DND-41 (cell line): ENCODE measurements at regions not wholly inside any gene's neighbourhood (a gene's known extent, or its start where the extent isn't known, plus 50 kb on each side); places are given as distances from the start of the nearest gene placed in this dataset.

Experiments
- ATAC-seq: fragments of 200-7000 bp; cut with Tn5 transposase; 3 replicates; pipeline ENCODE4 v1.9.1; 2021; ENCODE audit warnings: low read depth; ENCODE audit not compliant: insufficient read depth
- DNase-seq: peaks from one replicate; pipeline ENCODE4 v3.0.0-alpha.2; 2020
- H2AFZ ChIP-seq: 2 replicates; pipeline ENCODE4 v1.6.0; 2012; ENCODE audit warnings: low read depth, low read length
- H3K27ac ChIP-seq: 2 replicates; pipeline ENCODE4 v1.5.1; 2012; ENCODE audit warnings: low read length, inconsistent platforms
- H3K27me3 ChIP-seq: fragments of 200-600 bp; sonication (generic); 2 replicates; pipeline ENCODE4 v1.6.0; 2012; ENCODE audit warnings: low read length, mild to moderate bottlenecking, inconsistent platforms; ENCODE audit not compliant: insufficient read depth, poor library complexity
- H3K36me3 ChIP-seq: 2 replicates; pipeline ENCODE4 v1.5.1; 2012; ENCODE audit warnings: low read length, inconsistent platforms; ENCODE audit not compliant: insufficient read depth
- H3K4me1 ChIP-seq: 2 replicates; pipeline ENCODE4 v1.5.1; 2012; ENCODE audit warnings: mild to moderate bottlenecking, low read length; ENCODE audit not compliant: insufficient read depth
- H3K4me2 ChIP-seq: 2 replicates; pipeline ENCODE4 v1.6.0; 2012; ENCODE audit warnings: mild to moderate bottlenecking, moderate library complexity, low read length, inconsistent platforms; ENCODE audit not compliant: insufficient read depth
- H3K4me3 ChIP-seq, 2 experiments: fragments of 200-600 bp in 1 of 2; shearing (Covaris generic) in 1 of 2; 2 replicates each; pipeline ENCODE4 v1.5.1; 2012 to 2016; ENCODE audit warnings: inconsistent platforms in 2 of 2, low read length in 2 of 2, mild to moderate bottlenecking in 2 of 2, low read depth in 1 of 2, moderate library complexity in 1 of 2
- H3K79me2 ChIP-seq: 2 replicates; pipeline ENCODE4 v1.6.0; 2012; ENCODE audit warnings: low read length, inconsistent platforms; ENCODE audit not compliant: insufficient read depth
- H3K9ac ChIP-seq: 2 replicates; pipeline ENCODE4 v1.6.0; 2012; ENCODE audit warnings: low read depth, mild to moderate bottlenecking, inconsistent platforms, low read length, moderate library complexity
- H3K9me3 ChIP-seq: 2 replicates; pipeline ENCODE4 v1.5.1; 2012; ENCODE audit warnings: low read length, moderate library complexity, mild to moderate bottlenecking, inconsistent platforms; ENCODE audit not compliant: insufficient read depth, severe bottlenecking
- H4K20me1 ChIP-seq: 2 replicates; pipeline ENCODE4 v1.6.0; 2012; ENCODE audit warnings: low read length; ENCODE audit not compliant: insufficient read depth
- EZH2 ChIP-seq: IDR thresholded peaks from 3 replicates; pipeline ENCODE4 v1.6.1; 2012; ENCODE audit warnings: borderline replicate concordance, low read depth, mild to moderate bottlenecking, moderate library complexity, low read length, inconsistent platforms; ENCODE audit not compliant: severe bottlenecking
- TF ChIP-seq, protein P1 (sequence below): IDR thresholded peaks from 2 replicates; pipeline ENCODE4 v1.5.1; 2012; ENCODE audit warnings: borderline replicate concordance, low read length, moderate library complexity, mild to moderate bottlenecking; ENCODE audit not compliant: poor library complexity, severe bottlenecking; ENCODE audit errors: extremely low read depth

DNA sequence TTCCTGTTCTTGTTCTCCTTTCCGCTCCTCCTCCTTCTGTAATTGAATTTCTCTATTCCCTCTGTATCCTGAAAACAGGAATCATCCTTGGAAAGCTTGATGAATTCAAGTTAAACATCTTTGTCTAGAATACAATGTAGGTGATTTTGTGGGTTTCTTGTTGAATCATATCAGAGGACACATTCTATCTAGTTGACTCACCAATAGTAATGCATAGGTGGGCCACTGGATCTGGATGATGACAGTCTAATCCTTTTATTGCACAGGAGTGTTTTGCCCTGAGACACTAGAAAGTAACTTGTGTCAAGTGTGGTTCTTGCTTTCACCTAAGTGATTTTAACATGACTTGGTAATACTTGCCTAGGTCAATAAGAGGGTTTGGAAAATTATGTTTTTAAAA lies 164.3 kb downstream of the RFPL4B start:
- no peaks in the 10 kb centered on the region for H4K20me1 ChIP-seq
- no peak for TF ChIP-seq EZH2
- TF ChIP-seq, protein P1, sequence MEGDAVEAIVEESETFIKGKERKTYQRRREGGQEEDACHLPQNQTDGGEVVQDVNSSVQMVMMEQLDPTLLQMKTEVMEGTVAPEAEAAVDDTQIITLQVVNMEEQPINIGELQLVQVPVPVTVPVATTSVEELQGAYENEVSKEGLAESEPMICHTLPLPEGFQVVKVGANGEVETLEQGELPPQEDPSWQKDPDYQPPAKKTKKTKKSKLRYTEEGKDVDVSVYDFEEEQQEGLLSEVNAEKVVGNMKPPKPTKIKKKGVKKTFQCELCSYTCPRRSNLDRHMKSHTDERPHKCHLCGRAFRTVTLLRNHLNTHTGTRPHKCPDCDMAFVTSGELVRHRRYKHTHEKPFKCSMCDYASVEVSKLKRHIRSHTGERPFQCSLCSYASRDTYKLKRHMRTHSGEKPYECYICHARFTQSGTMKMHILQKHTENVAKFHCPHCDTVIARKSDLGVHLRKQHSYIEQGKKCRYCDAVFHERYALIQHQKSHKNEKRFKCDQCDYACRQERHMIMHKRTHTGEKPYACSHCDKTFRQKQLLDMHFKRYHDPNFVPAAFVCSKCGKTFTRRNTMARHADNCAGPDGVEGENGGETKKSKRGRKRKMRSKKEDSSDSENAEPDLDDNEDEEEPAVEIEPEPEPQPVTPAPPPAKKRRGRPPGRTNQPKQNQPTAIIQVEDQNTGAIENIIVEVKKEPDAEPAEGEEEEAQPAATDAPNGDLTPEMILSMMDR, result no peak
- no peak overlapping the region for H3K4me3 ChIP-seq
- no peaks in the 10 kb centered on the region for H3K79me2 ChIP-seq
- H2AFZ ChIP-seq, result no peak overlapping the region
- no peaks in the 10 kb centered on the region for H3K4me1 ChIP-seq
- H3K27me3 ChIP-seq, result no peaks in the 10 kb centered on the region
- ATAC-seq (no peak), DNase-seq (no peak)
- H3K4me2 ChIP-seq, result no peak overlapping the region
- H3K27ac ChIP-seq, result no peak overlapping the region
- H3K9me3 ChIP-seq, result no peaks in the 10 kb centered on the region
- no peaks in the 10 kb centered on the region for H3K36me3 ChIP-seq
- H3K9ac ChIP-seq, result no peak overlapping the region

- no peaks in the 10 kb centered on the region for H4K20me1 ChIP-seq
- ATAC-seq (no peak), DNase-seq (no peak)
- H3K9ac ChIP-seq, result no peak overlapping the region
- H3K27me3 ChIP-seq, result no peaks in the 10 kb centered on the region
- no peaks in the 10 kb centered on the region for H3K79me2 ChIP-seq
- H3K9me3 ChIP-seq, result no peaks in the 10 kb centered on the region
- H3K36me3 ChIP-seq, result no peaks in the 10 kb centered on the region
- no peak overlapping the region for H3K4me3 ChIP-seq
- no peak overlapping the region for H2AFZ ChIP-seq
- TF ChIP-seq EZH2, result no peak
- TF ChIP-seq, protein P1, result no peak
- H3K27ac ChIP-seq, result no peak overlapping the region
- H3K4me1 ChIP-seq, result no peaks in the 10 kb centered on the region
- H3K4me2 ChIP-seq, result no peak overlapping the region
Measured at GRCh38 chr6:112513175-112513574, 166.0 kb downstream of the RFPL4B start.

- Histone ChIP-seq H3K4me2 (no peak overlapping the region), H3K36me3 (no peaks in the 10 kb centered on the region), H4K20me1 (no peaks in the 10 kb centered on the region), H3K4me1 (no peaks in the 10 kb centered on the region), H3K9me3 (no peaks in the 10 kb centered on the region), H3K9ac (no peak overlapping the region), H3K79me2 (no peaks in the 10 kb centered on the region), H3K27ac (no peak overlapping the region), H3K27me3 (peaks cover 4% of the 10 kb centered on the region), H3K4me3 (no peak overlapping the region), H2AFZ (no peak overlapping the region)
- ATAC-seq (no peak), DNase-seq (no peak)
- TF ChIP-seq, protein P1, result no peak
- TF ChIP-seq EZH2, result no peak
Measured at GRCh38 chr6:112522587-112522986, 175.5 kb downstream of the RFPL4B start.

GRCh38 chr6:112524071-112524470 lies 176.9 kb downstream of the RFPL4B start:
- Histone ChIP-seq H3K36me3 (no peaks in the 10 kb centered on the region), H3K79me2 (no peaks in the 10 kb centered on the region), H2AFZ (no peak overlapping the region), H3K4me1 (no peaks in the 10 kb centered on the region), H3K4me2 (no peak overlapping the region), H3K4me3 (no peak overlapping the region), H3K9me3 (no peaks in the 10 kb centered on the region), H3K9ac (no peak overlapping the region), H4K20me1 (no peaks in the 10 kb centered on the region), H3K27ac (no peak overlapping the region), H3K27me3 (peaks cover 4% of the 10 kb centered on the region)
- DNase-seq (no peak), ATAC-seq (no peak)
- no peak for TF ChIP-seq EZH2
- TF ChIP-seq, protein P1, result no peak
